ENCODE measurements at regions not wholly inside any gene's neighbourhood (a gene's known extent, or its start where the extent isn't known, plus 50 kb on each side); places are given as distances from the start of the nearest gene placed in this dataset.
A peak's percentile ranks its signal among the peaks of the same experiment; 100 is the strongest.

- TF ChIP-seq CTCF (conservative IDR thresholded peaks at IDR 0.05; ENCODE audit: control insufficient read depth, insufficient read depth, low read depth, low read length), result no peak
- no peak overlapping the region for H3K4me3 ChIP-seq (ENCODE audit: control insufficient read depth, low read depth, low read length)
- no peak for DNase-seq (ENCODE audit: low read depth)
These were observed 105.9 kb upstream of the LNX1 start for GRCh38 chr4:53697016-53697685.

- DNase-seq (ENCODE audit: low read depth), result no peak
- H3K4me3 ChIP-seq (ENCODE audit: control insufficient read depth, low read depth, low read length), result no peak overlapping the region
- no peak for TF ChIP-seq CTCF (conservative IDR thresholded peaks at IDR 0.05; ENCODE audit: control insufficient read depth, insufficient read depth, low read depth, low read length)
These were observed 104.5 kb upstream of the LNX1 start for GRCh38 chr4:53695540-53696463.

GRCh38 chr4:53694666-53695065, 103.4 kb upstream of the LNX1 start:
- DNase-seq (ENCODE audit: low read depth), result no peak
- TF ChIP-seq CTCF (conservative IDR thresholded peaks at IDR 0.05; ENCODE audit: control insufficient read depth, insufficient read depth, low read depth, low read length), result no peak
- H3K4me3 ChIP-seq (ENCODE audit: control insufficient read depth, low read depth, low read length), result no peak overlapping the region

- DNase-seq (ENCODE audit: low read depth), result no peak
- TF ChIP-seq CTCF (conservative IDR thresholded peaks at IDR 0.05; ENCODE audit: control insufficient read depth, insufficient read depth, low read depth, low read length), result no peak
- H3K4me3 ChIP-seq (ENCODE audit: control insufficient read depth, low read depth, low read length), result no peak overlapping the region
These were observed 102.6 kb upstream of the LNX1 start for GRCh38 chr4:53693909-53694308.

- no peak for TF ChIP-seq CTCF (conservative IDR thresholded peaks at IDR 0.05; ENCODE audit: control insufficient read depth, insufficient read depth, low read depth, low read length)
- no peak overlapping the region for H3K4me3 ChIP-seq (ENCODE audit: control insufficient read depth, low read depth, low read length)
- no peak for DNase-seq (ENCODE audit: low read depth)
These were observed 102.1 kb upstream of the LNX1 start for GRCh38 chr4:53693408-53693807.

GRCh38 chr4:53688186-53688790, 97.0 kb upstream of the LNX1 start:
- no peak overlapping the region for H3K4me3 ChIP-seq (ENCODE audit: control insufficient read depth, low read depth, low read length)
- TF ChIP-seq CTCF (conservative IDR thresholded peaks at IDR 0.05; ENCODE audit: control insufficient read depth, insufficient read depth, low read depth, low read length), result no peak

More at GRCh38 chr4:53688186-53688790, 97.0 kb upstream of the LNX1 start:
- peak; percentile 100 for DNase-seq (ENCODE audit: low read depth)
